SK-N-SH (cell line): ENCODE measurements at regions not wholly inside any gene's neighbourhood (a gene's known extent, or its start where the extent isn't known, plus 50 kb on each side); places are given as distances from the start of the nearest gene placed in this dataset.

Experiments used
- CTCF ChIA-PET: fragments of 300-600, 350-600 bp; formaldehyde crosslinking; extraction: SDS; loops from one replicate; lab custom pipeline; 2021; lab: Yijun Ruan, JAX
- POLR2A ChIA-PET: fragments of 350-600 bp; sonication (Branson Sonifier 250); formaldehyde crosslinking; extraction: SDS; loops from one replicate; lab custom pipeline; 2020; ENCODE audit warnings: antibody characterized with exemption, inconsistent platforms; lab: Yijun Ruan, JAX
- DNase-seq: peaks from one replicate; pipeline ENCODE4 v3.0.0; 2012
- H2AFZ ChIP-seq: fragments of 200-600 bp; sonication (generic); 2 replicates; pipeline ENCODE4 v1.8.1; 2016; ENCODE audit warnings: antibody characterized with exemption, mild to moderate bottlenecking, low read depth
- H3F3A ChIP-seq: fragments of 200-600 bp; sonication (generic); replicated peaks from 2 replicates; pipeline ENCODE3; 2016; ENCODE audit warnings: antibody characterized with exemption, mild to moderate bottlenecking; ENCODE audit not compliant: insufficient read depth
- H3K27ac ChIP-seq, 2 experiments: fragments of 200-500 bp in 1 of 2; fragments of 200-600 bp in 1 of 2; sonication (Bioruptor generic) in 1 of 2; sonication (generic), shearing (Covaris generic) in 1 of 2; 2 replicates each; pipeline versions ENCODE4 v1.5.1 to v1.6.1; 2014 to 2016; ENCODE audit warnings: low read depth in 2 of 2, inconsistent platforms in 1 of 2, low read length in 1 of 2, mild to moderate bottlenecking in 1 of 2, mixed read lengths in 1 of 2
- H3K27me3 ChIP-seq: fragments of 200-600 bp; sonication (generic), shearing (Covaris generic); 2 replicates; pipeline ENCODE4 v1.6.1; 2016; ENCODE audit warnings: mixed run types; ENCODE audit not compliant: insufficient read depth
- H3K36me3 ChIP-seq, 2 experiments: fragments of 200-500 bp in 1 of 2; fragments of 200-600 bp in 1 of 2; sonication (Bioruptor generic) in 1 of 2; sonication (generic) in 1 of 2; replicated peaks in 1 of 2; 2 replicates each; pipeline versions ENCODE3 to v1.5.1; 2014 to 2016; ENCODE audit warnings: low read length in 1 of 2, mild to moderate bottlenecking in 1 of 2; ENCODE audit not compliant: insufficient read depth in 2 of 2, control insufficient read depth in 1 of 2
- H3K4me1 ChIP-seq, 2 experiments: fragments of 200-500 bp in 1 of 2; fragments of 200-600 bp in 1 of 2; sonication (Bioruptor generic) in 1 of 2; sonication (generic), shearing (Covaris generic) in 1 of 2; 2 replicates each; pipeline versions ENCODE4 v1.5.1 to v1.6.1; 2014 to 2016; ENCODE audit warnings: low read depth in 1 of 2, low read length in 1 of 2, mixed run types in 1 of 2; ENCODE audit not compliant: insufficient read depth in 2 of 2, control insufficient read depth in 1 of 2
- H3K4me2 ChIP-seq: fragments of 200-600 bp; sonication (generic), shearing (Covaris generic); 2 replicates; pipeline ENCODE4 v1.6.1; 2017; ENCODE audit warnings: mixed run types
- H3K4me3 ChIP-seq, 2 experiments: fragments of 200-500 bp in 1 of 2; fragments of 200-600 bp in 1 of 2; sonication (Bioruptor generic) in 1 of 2; sonication (generic), shearing (Covaris generic) in 1 of 2; 2 replicates each; pipeline versions ENCODE4 v1.5.1 to v1.8.1; 2014 to 2016; ENCODE audit warnings: low read depth in 2 of 2, inconsistent platforms in 1 of 2, low read length in 1 of 2, mild to moderate bottlenecking in 1 of 2, mixed read lengths in 1 of 2, moderate library complexity in 1 of 2
- H3K79me2 ChIP-seq: fragments of 200-600 bp; sonication (generic); 2 replicates; pipeline ENCODE4 v1.8.1; 2017; ENCODE audit warnings: mild to moderate bottlenecking; ENCODE audit not compliant: insufficient read depth
- H3K9ac ChIP-seq: fragments of 200-600 bp; sonication (generic); 2 replicates; pipeline ENCODE4 v1.6.1; 2017; ENCODE audit warnings: mixed run types
- H3K9me2 ChIP-seq: fragments of 200-600 bp; sonication (generic); 2 replicates; pipeline ENCODE4 v1.6.1; 2017; ENCODE audit warnings: mixed run types
- H3K9me3 ChIP-seq: fragments of 200-600 bp; sonication (generic); 2 replicates; pipeline ENCODE4 v1.6.1; 2017; ENCODE audit warnings: mixed run types, mild to moderate bottlenecking, moderate library complexity
- H4K20me1 ChIP-seq: fragments of 200-600 bp; sonication (generic); 2 replicates; pipeline ENCODE4 v1.6.1; 2017; ENCODE audit warnings: mild to moderate bottlenecking, mixed run types; ENCODE audit not compliant: insufficient read depth
- ELF1 ChIP-seq: IDR thresholded peaks from 2 replicates; pipeline ENCODE4 v1.4.0; 2012
- EZH2phosphoT487 ChIP-seq: fragments of 200-600 bp; sonication (generic); IDR thresholded peaks from 2 replicates; pipeline ENCODE4 v1.6.1; 2017; ENCODE audit warnings: low read depth, mixed run types, mild to moderate bottlenecking, antibody characterized with exemption, moderate library complexity, borderline replicate concordance
- FOXJ3 ChIP-seq: sonication (generic); formaldehyde crosslinking; IDR thresholded peaks from 2 replicates; pipeline ENCODE4 v1.5.1; 2020; ENCODE audit warnings: mild to moderate bottlenecking, missing genetic modification reagents
- FOXM1 ChIP-seq: IDR thresholded peaks from 2 replicates; pipeline ENCODE4 v1.4.0; 2012; ENCODE audit warnings: low read depth, mild to moderate bottlenecking
- MEF2A ChIP-seq: IDR thresholded peaks from 2 replicates; pipeline ENCODE4 v1.4.0; 2012; ENCODE audit warnings: low read depth, borderline replicate concordance
- RAD21 ChIP-seq: IDR thresholded peaks from 2 replicates; pipeline ENCODE4 v1.6.1; 2012; ENCODE audit warnings: mild to moderate bottlenecking, low read length
- SIN3A ChIP-seq: IDR thresholded peaks from 2 replicates; pipeline ENCODE4 v1.6.1; 2012; ENCODE audit warnings: low read depth, mild to moderate bottlenecking, low read length, moderate library complexity, borderline replicate concordance
- SMC3 ChIP-seq: IDR thresholded peaks from 2 replicates; pipeline ENCODE4 v1.6.1; 2012; ENCODE audit warnings: low read depth, low read length, improper control_type of control experiment
- WGBS: methylation state at CpG from one replicate; pipeline ENCODE4 v1.1.6; 2017; ENCODE audit warnings: low lambda C conversion rate; 5-methylcytosine and 5-hydroxymethylcytosine counted together
- TF ChIP-seq, protein P1 (sequence below): IDR thresholded peaks from 2 replicates; pipeline ENCODE4 v1.4.0; 2012; ENCODE audit warnings: low read depth, borderline replicate concordance
- TF ChIP-seq, protein P2 (sequence below): IDR thresholded peaks from 2 replicates; pipeline ENCODE4 v1.6.1; 2012; ENCODE audit warnings: mild to moderate bottlenecking, low read depth, low read length, moderate library complexity
- TF ChIP-seq, protein P3 (sequence below): IDR thresholded peaks from 2 replicates; pipeline ENCODE4 v1.4.0; 2012; ENCODE audit warnings: low read depth
- TF ChIP-seq, protein P4 (sequence below): fragments of 200-600 bp; sonication (generic); IDR thresholded peaks from 2 replicates; pipeline ENCODE4 v1.6.1; 2017; ENCODE audit warnings: antibody characterized with exemption, mild to moderate bottlenecking, moderate library complexity

DNA sequence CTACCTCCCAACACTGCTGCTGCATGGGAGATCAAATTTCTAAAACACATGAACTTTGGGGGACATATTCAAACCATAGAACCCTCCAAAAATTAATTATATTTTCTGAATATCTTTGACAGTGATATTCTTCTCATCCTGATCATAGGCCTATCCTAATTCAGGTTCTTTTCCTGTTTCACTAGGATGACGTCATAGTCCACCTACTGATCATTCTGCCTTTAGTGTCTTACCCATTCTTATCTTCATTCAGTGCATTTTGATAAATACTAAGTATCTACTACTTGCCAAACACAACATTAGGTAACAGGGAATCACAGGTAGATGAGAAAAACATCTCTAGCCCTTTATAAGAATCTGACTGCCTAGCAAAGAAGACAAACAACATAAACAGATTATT, 179.1 kb upstream of the PRLR start:
- Histone ChIP-seq H3F3A (no peaks in the 10 kb centered on the region), H2AFZ (no peak overlapping the region), H3K4me1 (no peaks in the 10 kb centered on the region; a peak in 1 of 4 replicates), H3K27me3 (no peaks in the 10 kb centered on the region), H3K9me2 (no peaks in the 10 kb centered on the region), H3K9ac (no peak overlapping the region), H3K4me2 (no peak overlapping the region), H3K9me3 (no peaks in the 10 kb centered on the region), H3K36me3 (no peaks in the 10 kb centered on the region), H3K27ac (no peak overlapping the region), H3K79me2 (no peaks in the 10 kb centered on the region), H4K20me1 (no peaks in the 10 kb centered on the region), H3K4me3 (no peak overlapping the region)
- no peak for DNase-seq
- CTCF ChIA-PET, result no interaction called here
- 11% methylated on average over 1 of the region's 1 CpG for WGBS
- POLR2A ChIA-PET, result no interaction called here
- TF ChIP-seq FOXJ3 (CRISPR knock-in tag) (no peak), ELF1 (no peak), EZH2phosphoT487 (no peak), SIN3A (no peak), SMC3 (no peak), MEF2A (no peak), FOXM1 (no peak), RAD21 (no peak)
- TF ChIP-seq, protein P1, sequence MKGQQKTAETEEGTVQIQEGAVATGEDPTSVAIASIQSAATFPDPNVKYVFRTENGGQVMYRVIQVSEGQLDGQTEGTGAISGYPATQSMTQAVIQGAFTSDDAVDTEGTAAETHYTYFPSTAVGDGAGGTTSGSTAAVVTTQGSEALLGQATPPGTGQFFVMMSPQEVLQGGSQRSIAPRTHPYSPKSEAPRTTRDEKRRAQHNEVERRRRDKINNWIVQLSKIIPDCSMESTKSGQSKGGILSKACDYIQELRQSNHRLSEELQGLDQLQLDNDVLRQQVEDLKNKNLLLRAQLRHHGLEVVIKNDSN, result no peak
- TF ChIP-seq, protein P2, sequence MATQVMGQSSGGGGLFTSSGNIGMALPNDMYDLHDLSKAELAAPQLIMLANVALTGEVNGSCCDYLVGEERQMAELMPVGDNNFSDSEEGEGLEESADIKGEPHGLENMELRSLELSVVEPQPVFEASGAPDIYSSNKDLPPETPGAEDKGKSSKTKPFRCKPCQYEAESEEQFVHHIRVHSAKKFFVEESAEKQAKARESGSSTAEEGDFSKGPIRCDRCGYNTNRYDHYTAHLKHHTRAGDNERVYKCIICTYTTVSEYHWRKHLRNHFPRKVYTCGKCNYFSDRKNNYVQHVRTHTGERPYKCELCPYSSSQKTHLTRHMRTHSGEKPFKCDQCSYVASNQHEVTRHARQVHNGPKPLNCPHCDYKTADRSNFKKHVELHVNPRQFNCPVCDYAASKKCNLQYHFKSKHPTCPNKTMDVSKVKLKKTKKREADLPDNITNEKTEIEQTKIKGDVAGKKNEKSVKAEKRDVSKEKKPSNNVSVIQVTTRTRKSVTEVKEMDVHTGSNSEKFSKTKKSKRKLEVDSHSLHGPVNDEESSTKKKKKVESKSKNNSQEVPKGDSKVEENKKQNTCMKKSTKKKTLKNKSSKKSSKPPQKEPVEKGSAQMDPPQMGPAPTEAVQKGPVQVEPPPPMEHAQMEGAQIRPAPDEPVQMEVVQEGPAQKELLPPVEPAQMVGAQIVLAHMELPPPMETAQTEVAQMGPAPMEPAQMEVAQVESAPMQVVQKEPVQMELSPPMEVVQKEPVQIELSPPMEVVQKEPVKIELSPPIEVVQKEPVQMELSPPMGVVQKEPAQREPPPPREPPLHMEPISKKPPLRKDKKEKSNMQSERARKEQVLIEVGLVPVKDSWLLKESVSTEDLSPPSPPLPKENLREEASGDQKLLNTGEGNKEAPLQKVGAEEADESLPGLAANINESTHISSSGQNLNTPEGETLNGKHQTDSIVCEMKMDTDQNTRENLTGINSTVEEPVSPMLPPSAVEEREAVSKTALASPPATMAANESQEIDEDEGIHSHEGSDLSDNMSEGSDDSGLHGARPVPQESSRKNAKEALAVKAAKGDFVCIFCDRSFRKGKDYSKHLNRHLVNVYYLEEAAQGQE, result no peak
- TF ChIP-seq, protein P3, sequence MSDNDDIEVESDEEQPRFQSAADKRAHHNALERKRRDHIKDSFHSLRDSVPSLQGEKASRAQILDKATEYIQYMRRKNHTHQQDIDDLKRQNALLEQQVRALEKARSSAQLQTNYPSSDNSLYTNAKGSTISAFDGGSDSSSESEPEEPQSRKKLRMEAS, result no peak
- TF ChIP-seq, protein P4, sequence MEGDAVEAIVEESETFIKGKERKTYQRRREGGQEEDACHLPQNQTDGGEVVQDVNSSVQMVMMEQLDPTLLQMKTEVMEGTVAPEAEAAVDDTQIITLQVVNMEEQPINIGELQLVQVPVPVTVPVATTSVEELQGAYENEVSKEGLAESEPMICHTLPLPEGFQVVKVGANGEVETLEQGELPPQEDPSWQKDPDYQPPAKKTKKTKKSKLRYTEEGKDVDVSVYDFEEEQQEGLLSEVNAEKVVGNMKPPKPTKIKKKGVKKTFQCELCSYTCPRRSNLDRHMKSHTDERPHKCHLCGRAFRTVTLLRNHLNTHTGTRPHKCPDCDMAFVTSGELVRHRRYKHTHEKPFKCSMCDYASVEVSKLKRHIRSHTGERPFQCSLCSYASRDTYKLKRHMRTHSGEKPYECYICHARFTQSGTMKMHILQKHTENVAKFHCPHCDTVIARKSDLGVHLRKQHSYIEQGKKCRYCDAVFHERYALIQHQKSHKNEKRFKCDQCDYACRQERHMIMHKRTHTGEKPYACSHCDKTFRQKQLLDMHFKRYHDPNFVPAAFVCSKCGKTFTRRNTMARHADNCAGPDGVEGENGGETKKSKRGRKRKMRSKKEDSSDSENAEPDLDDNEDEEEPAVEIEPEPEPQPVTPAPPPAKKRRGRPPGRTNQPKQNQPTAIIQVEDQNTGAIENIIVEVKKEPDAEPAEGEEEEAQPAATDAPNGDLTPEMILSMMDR, result no peak
